ENCODE measurements at regions not wholly inside any gene's neighbourhood (a gene's known extent, or its start where the extent isn't known, plus 50 kb on each side); places are given as distances from the start of the nearest gene placed in this dataset.

DNA sequence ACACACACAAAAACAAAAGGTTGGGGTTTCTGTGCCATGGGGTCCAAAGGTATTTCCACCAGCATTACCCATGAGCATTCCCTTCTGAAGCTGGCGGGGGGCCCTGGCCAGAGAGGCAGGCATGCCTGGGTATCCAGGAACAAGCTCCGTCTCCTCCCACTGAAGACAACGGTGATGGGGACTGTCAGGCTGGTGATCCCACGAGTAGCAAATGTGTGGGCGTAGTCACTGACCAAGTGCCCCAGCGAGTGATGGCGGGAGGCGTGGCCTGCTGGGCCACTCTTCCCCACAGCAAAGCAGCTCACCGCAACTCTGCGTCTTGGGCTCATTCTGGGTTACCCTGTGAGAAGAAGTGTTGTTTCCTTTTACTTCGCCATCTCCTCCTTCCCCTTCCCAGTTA is 270.6 kb downstream of the CDCA7 start:
- H3K4me3 ChIP-seq (ENCODE audit: low read depth, low read length) = no peak overlapping the region
- no peak for DNase-seq (ENCODE audit: low read depth)
- no peak for TF ChIP-seq CTCF (IDR thresholded peaks at IDR 0.05; ENCODE audit: control insufficient read depth, extremely low read depth, insufficient read depth)

DNA sequence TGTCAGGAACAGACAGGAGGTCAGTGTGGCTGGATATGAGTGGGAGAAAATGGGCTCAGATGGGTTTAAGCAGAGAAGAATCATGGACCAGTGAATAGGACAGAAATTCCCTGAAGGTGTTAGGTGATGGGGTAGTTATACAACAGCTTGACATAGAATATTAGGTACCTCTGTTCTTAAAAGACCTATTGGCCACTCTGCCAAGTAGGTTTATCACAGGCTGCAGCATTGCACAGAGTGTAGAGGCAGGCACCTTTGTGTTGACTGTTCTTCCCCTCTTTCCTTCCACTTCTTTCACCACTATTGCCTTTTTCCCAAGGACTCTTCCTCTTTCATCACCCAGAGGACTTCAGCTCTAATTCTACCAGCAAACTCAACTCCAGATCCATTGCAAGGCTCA is 274.4 kb downstream of the CDCA7 start:
- DNase-seq (ENCODE audit: low read depth) = no peak
- TF ChIP-seq CTCF (IDR thresholded peaks at IDR 0.05; ENCODE audit: control insufficient read depth, extremely low read depth, insufficient read depth) = no peak

DNA sequence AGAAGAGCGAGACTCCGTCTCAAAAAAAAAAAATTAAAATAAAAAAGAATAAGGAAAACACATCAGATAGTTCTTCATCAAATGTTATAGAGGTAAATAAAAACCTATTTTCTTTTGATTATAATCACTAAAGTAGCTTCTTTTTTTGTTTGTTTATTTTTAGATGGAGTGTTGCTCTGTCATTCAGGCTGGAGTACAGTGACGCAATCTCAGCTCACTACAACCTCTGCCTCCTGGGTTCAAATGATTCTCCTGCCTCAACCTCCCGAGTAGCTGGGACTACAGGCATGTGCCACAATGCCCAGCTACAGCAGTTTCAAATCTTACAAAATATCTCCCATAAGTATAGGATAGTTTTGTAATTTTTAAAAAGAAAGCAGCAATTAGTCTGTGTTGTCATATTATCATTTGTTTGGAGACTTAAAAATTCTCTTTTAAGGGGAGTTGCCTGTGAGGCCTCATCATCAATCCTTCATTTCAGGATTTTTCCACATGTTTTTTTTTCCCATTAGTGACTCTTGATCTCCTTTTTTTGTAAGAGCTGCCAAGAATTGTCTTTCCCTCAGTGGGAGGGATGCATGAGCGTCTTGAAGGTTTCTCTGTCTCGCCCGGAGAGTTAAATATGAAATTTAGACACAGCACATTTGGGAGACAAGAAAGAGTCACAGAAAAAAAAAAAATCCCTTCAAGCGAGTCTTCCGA is 275.9 kb downstream of the CDCA7 start:
- no peak for TF ChIP-seq CTCF (IDR thresholded peaks at IDR 0.05; ENCODE audit: control insufficient read depth, extremely low read depth, insufficient read depth)
- DNase-seq (ENCODE audit: low read depth) = no peak
- no peak overlapping the region for H3K4me3 ChIP-seq (ENCODE audit: low read depth, low read length)

More for the DNA sequence above, 274.4 kb downstream of the CDCA7 start:
- H3K4me3 ChIP-seq (ENCODE audit: low read depth, low read length) = no peak overlapping the region

- peak; percentile 23 for DNase-seq (ENCODE audit: low read depth)
- no peak overlapping the region for H3K4me3 ChIP-seq (ENCODE audit: low read depth, low read length)
- TF ChIP-seq CTCF (IDR thresholded peaks at IDR 0.05; ENCODE audit: control insufficient read depth, extremely low read depth, insufficient read depth) = no peak
Observed at GRCh38 chr2:173631127-173631460, 276.4 kb downstream of the CDCA7 start.

DNA sequence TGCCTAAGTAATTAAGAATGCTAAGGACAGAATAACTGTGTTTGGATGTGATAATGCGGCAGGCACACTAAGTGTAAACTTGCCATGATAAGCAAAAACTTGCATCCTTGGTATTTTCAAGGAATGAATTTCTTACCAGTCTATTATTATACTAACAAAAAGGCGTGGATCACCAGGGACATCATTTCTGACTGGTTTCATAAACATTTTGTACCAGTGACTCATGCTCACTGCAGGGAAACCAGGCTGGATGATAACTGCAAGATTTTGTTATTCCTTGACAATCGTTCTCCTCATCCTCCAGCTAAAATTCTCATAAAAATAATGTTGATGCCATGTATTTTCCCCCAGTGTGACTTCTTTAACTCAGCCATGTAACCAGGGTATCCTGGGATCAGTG is 289.5 kb downstream of the CDCA7 start:
- DNase-seq (ENCODE audit: low read depth) = no peak
- H3K4me3 ChIP-seq (ENCODE audit: low read depth, low read length) = no peak overlapping the region
- no peak for TF ChIP-seq CTCF (IDR thresholded peaks at IDR 0.05; ENCODE audit: control insufficient read depth, extremely low read depth, insufficient read depth)

GRCh38 chr2:173647681-173648311 is 293.1 kb downstream of the CDCA7 start:
- no peak for DNase-seq (ENCODE audit: low read depth)
- H3K4me3 ChIP-seq (ENCODE audit: low read depth, low read length) = no peak overlapping the region
- no peak for TF ChIP-seq CTCF (IDR thresholded peaks at IDR 0.05; ENCODE audit: control insufficient read depth, extremely low read depth, insufficient read depth)

- no peak overlapping the region for H3K4me3 ChIP-seq (ENCODE audit: low read depth, low read length)
- no peak for DNase-seq (ENCODE audit: low read depth)
- no peak for TF ChIP-seq CTCF (IDR thresholded peaks at IDR 0.05; ENCODE audit: control insufficient read depth, extremely low read depth, insufficient read depth)
Observed at GRCh38 chr2:173648816-173649215, 294.1 kb downstream of the CDCA7 start.

Measured in LNCaP clone FGC (cell line).